Activated CD4-positive, alpha-beta T cell treated with anti-CD3 and anti-CD28 coated beads, Interleukin-2, Interleukin-4, amounts not matched to agents 100 ng/mL and 50 ng/mL, durations not matched to agents 16 hours and 8 hours (primary cell): ENCODE measurements at regions not wholly inside any gene's neighbourhood (a gene's known extent, or its start where the extent isn't known, plus 50 kb on each side); places are given as distances from the start of the nearest gene placed in this dataset.
"Not testable (repeated sequence)": the region's sequence is repeated elsewhere in the genome, so short reads cannot be mapped to it uniquely, and the experiment has no call there.

Experiments
- DNase-seq: peaks from one replicate; pipeline ENCODE4 v3.0.0-alpha.2; 2020; ENCODE audit warnings: low spot score

GRCh38 chr10:44173608-44173894, 211.3 kb downstream of the CXCL12 start:
- no peak for DNase-seq

- no peak for DNase-seq
Observed at GRCh38 chr10:44172883-44173607, 211.9 kb downstream of the CXCL12 start.

- no peak for DNase-seq
Observed at GRCh38 chr10:44171765-44172164, 213.1 kb downstream of the CXCL12 start.

- DNase-seq, result no peak
Observed at GRCh38 chr10:44168478-44168877, 216.4 kb downstream of the CXCL12 start.

GRCh38 chr10:44167752-44168151, 217.1 kb downstream of the CXCL12 start:
- no peak for DNase-seq

GRCh38 chr10:44166441-44166840, 218.5 kb downstream of the CXCL12 start:
- no peak for DNase-seq

- no peak for DNase-seq
Observed at GRCh38 chr10:44164251-44164956, 220.5 kb downstream of the CXCL12 start.

- DNase-seq, result no peak
Observed at GRCh38 chr10:44161184-44161583, 223.7 kb downstream of the CXCL12 start.

GRCh38 chr10:44157574-44157973, 227.3 kb downstream of the CXCL12 start:
- no peak for DNase-seq

GRCh38 chr10:44154956-44155355, 229.9 kb downstream of the CXCL12 start:
- no peak for DNase-seq

GRCh38 chr10:44153918-44154670, 230.8 kb downstream of the CXCL12 start:
- DNase-seq, result no peak

GRCh38 chr10:44143556-44143955, 241.3 kb downstream of the CXCL12 start:
- DNase-seq, result no peak

- DNase-seq, result no peak
Observed at GRCh38 chr10:44132361-44133289, 252.3 kb downstream of the CXCL12 start.

GRCh38 chr10:44126291-44126717, 258.6 kb downstream of the CXCL12 start:
- DNase-seq, result no peak

GRCh38 chr10:44125879-44126278, 259.0 kb downstream of the CXCL12 start:
- DNase-seq, result no peak

- DNase-seq, result no peak
Observed at GRCh38 chr10:44118500-44118899, 266.4 kb downstream of the CXCL12 start.

GRCh38 chr10:44116474-44116873, 268.4 kb downstream of the CXCL12 start:
- no peak for DNase-seq

GRCh38 chr10:44115516-44115915, 269.4 kb downstream of the CXCL12 start:
- no peak for DNase-seq

GRCh38 chr10:44114441-44114840, 270.5 kb downstream of the CXCL12 start:
- DNase-seq, result no peak

- DNase-seq, result not testable (repeated sequence)
Observed at GRCh38 chr10:44112280-44112679, 272.6 kb downstream of the CXCL12 start.

GRCh38 chr10:44105696-44106095, 279.2 kb downstream of the CXCL12 start:
- DNase-seq, result no peak

- no peak for DNase-seq
Observed at GRCh38 chr10:44102726-44103255, 282.1 kb downstream of the CXCL12 start.
